GF-D8 (cell line): ENCODE measurements at regions not wholly inside any gene's neighbourhood (a gene's known extent, or its start where the extent isn't known, plus 50 kb on each side); places are given as distances from the start of the nearest gene placed in this dataset.
"Not testable (repeated sequence)": the region's sequence is repeated elsewhere in the genome, so short reads cannot be mapped to it uniquely, and the experiment has no call there.

Experiments
- DNase-seq: peaks from one replicate; lab custom pipeline; 2025; lab: John Stamatoyannopoulos, UW

- no peak for DNase-seq
Observed at GRCh38 chr2:42999391-42999841, 207.0 kb upstream of the HAAO start.

- no peak for DNase-seq
Observed at GRCh38 chr2:42998721-42999120, 206.3 kb upstream of the HAAO start.

- no peak for DNase-seq
Observed at GRCh38 chr2:42996528-42996927, 204.1 kb upstream of the HAAO start.

GRCh38 chr2:42995752-42996422, 203.5 kb upstream of the HAAO start:
- DNase-seq, result no peak

GRCh38 chr2:42989283-42990081, 197.1 kb upstream of the HAAO start:
- DNase-seq, result not testable (repeated sequence)

GRCh38 chr2:42988055-42988454, 195.7 kb upstream of the HAAO start:
- DNase-seq, result not testable (repeated sequence)

GRCh38 chr2:42987112-42987922, 194.9 kb upstream of the HAAO start:
- no peak for DNase-seq

GRCh38 chr2:42984617-42985016, 192.2 kb upstream of the HAAO start:
- DNase-seq, result no peak

GRCh38 chr2:42984081-42984480, 191.7 kb upstream of the HAAO start:
- no peak for DNase-seq

GRCh38 chr2:42980764-42981416, 188.5 kb upstream of the HAAO start:
- DNase-seq, result no peak

- no peak for DNase-seq
Observed at GRCh38 chr2:42979870-42980763, 187.7 kb upstream of the HAAO start.

- no peak for DNase-seq
Observed at GRCh38 chr2:42979416-42979869, 187.1 kb upstream of the HAAO start.

GRCh38 chr2:42978887-42979415, 186.6 kb upstream of the HAAO start:
- no peak for DNase-seq

GRCh38 chr2:42978175-42978886, 185.9 kb upstream of the HAAO start:
- DNase-seq, result no peak

- peak; percentile 72 for DNase-seq
Observed at GRCh38 chr2:42977270-42978174, 185.1 kb upstream of the HAAO start.

GRCh38 chr2:42976351-42976750, 184.0 kb upstream of the HAAO start:
- DNase-seq, result no peak

GRCh38 chr2:42974721-42975717, 182.6 kb upstream of the HAAO start:
- no peak for DNase-seq
